ENCODE measurements at regions not wholly inside any gene's neighbourhood (a gene's known extent, or its start where the extent isn't known, plus 50 kb on each side); places are given as distances from the start of the nearest gene placed in this dataset.

DNA sequence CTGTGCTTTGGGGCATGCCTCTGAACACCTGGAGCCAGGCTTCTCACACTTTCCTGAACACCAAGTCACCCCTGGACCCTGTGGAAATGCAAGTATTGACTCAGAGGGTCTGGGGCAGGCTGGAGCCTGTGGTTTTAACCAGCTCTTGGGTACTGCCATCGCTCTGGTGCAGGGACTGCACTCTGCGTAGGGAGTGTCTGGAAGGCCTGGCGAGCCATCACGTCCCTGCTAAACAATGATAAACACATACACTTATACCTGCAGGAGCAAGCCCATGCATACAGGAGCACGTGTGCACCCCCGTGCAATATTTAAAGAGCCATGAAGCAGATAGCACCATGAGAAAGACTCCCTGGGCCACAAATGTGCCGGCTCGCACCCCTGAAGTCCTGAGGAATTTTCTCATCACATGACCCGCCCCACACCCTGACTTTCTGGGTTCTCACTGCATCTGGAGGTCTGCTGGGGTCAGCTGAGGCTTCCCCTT is 267.7 kb downstream of the GADD45G start:
- no peak overlapping the region for H3K27ac ChIP-seq (ENCODE audit: low read depth, low read length)
- WGBS, 3 donors = 90 to 93% (median 92%) methylated on average over 9 of the region's 9 CpGs

DNA sequence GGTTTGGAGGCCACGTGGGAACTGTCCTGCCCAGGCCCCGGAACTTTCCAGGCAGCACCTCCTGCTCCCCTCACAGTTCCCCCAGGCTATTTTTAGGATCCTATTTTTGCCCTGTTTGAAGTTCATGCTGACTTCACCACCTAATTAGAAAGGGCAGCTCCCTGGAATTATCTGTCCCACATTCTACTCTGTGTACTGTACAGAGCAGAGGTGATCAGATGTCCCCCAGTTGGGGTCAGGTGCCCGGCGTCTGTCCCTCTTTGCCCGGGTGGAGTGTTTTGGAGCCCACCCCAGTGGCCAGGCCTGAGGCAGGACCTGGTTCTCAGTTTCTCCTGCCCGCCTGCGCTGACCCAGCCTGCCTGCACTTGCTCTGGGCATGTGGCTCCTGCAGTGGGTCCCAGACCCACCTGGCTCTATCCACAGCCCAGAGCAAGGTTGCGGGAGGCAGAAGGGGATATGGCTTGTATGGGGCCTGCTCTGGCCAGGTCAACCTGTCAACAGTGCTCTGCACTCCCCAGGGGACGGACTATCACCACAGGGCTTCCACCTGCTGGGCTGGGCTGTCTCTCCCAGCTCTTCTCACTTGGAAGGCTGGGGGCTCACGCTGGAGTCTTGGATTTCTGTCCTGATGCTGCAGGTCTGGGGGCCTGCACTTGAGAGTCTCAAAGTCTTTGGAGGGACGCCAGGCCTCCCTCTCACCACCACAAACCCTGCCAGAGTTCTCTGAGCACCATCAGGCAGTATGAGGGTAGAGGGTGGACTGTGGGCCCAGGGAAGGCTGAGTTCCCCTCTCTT is 268.3 kb downstream of the GADD45G start:
- no peak overlapping the region for H3K27ac ChIP-seq (ENCODE audit: low read depth, low read length)
- whole genome bisulfite sequencing, 3 donors = 89 to 94% (median 89%) methylated on average over 11 of the region's 11 CpGs

DNA sequence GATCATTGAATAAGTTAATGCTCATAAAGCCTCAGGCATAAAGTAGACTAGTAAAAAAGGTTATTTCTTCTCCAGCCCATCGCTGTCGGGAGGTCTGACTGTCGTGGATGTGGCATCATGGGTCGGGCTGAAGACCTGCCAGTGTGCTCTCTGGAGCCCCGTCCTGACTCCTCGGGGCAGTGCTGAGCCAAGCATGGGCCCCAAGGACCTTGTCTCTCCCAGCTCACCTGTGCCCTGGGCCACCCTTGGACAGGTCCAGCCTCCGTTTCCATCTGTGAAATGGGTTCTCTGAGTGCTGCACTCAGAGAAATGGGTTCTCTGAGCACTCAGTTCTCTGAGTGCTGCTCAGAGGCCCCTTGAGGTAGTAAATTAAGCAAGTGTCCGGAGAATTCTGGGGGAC is 269.0 kb downstream of the GADD45G start:
- H3K27ac ChIP-seq (ENCODE audit: low read depth, low read length) = no peak overlapping the region
- 95 to 96% (median 95%) methylated on average over 8 of the region's 8 CpGs for WGBS, 3 donors

DNA sequence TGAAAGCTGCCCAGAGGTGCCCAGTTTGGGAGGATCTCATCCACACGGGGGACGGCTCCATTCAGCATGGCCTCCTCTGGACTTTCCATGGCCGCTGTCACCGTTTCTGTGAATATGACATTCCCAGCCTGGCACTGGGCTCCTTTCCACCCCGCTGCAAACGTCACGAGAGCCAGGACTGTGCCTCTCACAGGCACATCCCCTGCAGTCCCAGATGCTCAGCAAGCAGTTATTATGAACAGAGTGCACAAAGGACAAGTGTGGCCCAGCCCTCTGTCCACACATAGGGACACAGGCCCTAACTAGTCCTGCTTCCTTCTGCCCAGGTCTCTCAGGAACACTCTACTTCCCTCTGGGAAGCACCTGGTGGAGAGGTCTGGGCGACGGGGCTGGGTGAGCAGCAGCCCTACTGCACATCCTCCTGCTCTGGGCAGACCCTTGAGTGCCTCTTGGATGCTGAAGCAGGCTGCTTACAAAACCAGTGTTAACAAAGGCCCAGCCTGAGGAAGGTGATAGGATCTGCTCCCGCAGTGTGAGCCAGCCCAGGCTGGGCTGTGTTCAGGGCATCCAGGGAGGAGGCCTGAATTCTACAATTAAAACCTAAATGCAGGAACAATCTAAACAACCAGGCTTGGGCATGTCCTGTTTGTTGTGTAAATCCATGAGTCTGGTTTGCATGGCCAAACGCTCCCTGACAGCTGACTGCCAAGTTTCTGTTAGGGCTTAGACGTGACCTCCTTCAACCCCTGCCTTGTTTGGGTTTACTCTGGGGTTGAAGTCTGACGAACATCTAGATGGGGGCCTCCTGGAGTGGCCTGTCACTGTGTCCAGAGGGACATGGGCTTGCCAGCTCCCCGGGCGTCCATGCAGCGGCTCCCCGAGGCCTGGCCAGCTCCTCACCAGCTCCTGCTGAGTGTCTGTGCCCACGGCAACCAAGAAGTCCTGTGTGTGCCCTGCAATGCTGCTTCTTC is 269.8 kb downstream of the GADD45G start:
- H3K27ac ChIP-seq (ENCODE audit: low read depth, low read length) = no peak overlapping the region
- 67 to 77% (median 72%) methylated on average over 18 of the region's 18 CpGs for WGBS, 3 donors

DNA sequence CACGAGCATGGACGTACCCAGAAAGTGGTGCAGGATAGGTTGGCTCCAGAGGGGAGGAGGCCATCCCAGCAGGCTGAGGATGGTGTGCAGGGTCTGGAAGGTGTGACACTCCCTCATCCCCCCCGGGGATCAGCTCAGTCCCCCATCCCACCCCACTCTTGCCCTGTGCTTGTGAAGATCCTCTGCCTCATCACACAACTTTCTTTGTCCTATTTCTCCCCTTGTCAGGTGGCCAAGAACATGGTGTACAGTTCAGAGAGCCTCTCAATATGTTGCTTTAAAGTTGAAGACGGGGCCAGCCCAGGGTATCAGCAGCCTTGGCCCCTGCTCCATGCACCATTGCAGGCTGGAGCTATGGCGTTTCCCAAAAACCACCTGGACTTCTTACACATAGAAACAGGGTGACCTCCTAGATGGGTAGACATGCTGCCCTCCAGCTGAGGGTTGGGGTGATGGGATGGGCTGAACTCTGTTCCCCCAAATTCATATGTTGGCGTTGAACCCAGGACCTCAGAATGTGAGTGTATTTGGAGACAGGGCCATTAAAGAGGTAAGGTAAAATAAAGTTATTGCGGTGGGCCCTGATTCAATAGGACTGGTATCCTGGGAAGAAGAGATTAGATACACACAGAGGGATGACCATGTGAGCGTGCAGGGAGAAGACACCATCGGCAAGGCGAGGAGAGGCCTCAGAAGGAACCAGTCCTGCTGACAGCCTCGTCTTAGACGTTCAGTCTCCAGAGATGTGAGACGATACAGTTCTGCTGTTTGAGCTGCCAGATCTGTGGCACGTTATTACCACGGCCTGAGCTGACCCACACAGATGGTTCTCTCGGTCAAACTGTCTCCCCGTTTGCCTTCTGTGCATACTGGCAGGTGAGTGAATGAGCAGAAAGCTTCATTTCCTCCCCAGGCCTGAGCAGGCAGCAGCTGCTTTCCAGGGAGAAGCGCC is 272.5 kb downstream of the GADD45G start:
- H3K27ac ChIP-seq (ENCODE audit: low read depth, low read length) = no peak overlapping the region
- WGBS, 3 donors = 84 to 87% (median 86%) methylated on average over 18 of the region's 18 CpGs

DNA sequence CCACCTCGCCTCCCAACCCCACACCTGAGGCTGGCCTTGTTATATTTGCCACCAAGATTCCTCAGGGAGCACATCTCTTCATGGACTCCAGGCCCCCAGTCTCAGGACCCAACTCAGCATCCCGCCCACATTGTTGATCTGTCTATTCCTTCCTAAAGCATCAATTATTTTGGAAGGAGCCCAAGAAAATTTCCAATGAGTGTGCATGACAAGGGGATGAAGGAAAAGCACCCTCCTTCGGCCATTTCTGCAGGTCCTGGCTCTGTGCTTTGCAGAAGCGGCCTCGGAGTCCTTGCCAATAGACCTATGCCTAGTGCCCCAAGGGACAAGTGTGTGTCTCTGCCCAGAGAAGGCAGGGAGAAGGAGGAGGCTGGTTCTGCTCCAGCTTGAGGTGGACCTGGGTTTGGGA is 273.2 kb downstream of the GADD45G start:
- no peak overlapping the region for H3K27ac ChIP-seq (ENCODE audit: low read depth, low read length)
- 92 to 96% (median 95%) methylated on average over 5 of the region's 5 CpGs for WGBS, 3 donors

DNA sequence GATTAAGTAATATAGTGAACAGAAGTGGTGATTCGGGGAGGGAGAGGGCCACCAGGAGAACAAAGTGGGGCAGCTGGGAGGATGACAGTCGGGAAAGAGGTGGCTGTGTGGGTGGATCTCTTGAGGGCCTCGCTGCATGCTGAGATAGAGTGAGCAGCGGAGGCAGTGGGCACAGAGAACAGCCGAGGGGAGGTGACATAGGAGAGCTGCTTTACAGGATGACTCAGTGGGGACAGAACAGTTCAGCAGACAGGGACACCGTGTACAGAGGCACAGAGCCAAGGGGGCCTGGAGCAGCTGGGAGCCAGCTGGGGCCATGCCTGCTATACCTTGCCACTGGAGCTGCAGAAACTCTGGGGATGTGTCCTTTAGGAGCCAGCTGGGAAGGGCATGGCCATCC is 273.9 kb downstream of the GADD45G start:
- 67 to 77% (median 70%) methylated on average over 6 of the region's 6 CpGs for WGBS, 3 donors

DNA sequence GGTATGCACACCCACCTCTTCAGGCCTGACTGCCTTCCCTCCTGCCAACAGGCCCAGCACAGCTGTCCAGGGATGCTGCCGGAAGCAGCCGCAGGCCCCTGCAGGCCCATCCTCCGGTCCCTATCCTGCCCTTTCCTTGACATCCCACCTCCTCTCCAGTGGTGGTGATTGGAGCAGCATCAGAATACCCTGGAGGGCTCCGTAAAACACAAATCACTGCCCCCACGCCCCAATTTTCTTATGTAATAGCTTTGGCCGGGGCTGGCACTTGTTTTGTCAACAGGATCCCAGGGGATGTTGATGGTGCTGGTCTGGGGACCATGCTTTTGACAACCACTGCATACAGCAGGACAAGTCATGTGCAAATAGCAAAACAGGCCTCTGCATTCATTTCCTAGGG is 274.5 kb downstream of the GADD45G start:
- 76 to 82% (median 77%) methylated on average over 6 of the region's 6 CpGs for WGBS, 3 donors
- H3K27ac ChIP-seq (ENCODE audit: low read depth, low read length) = no peak overlapping the region

More for the DNA sequence above, 273.9 kb downstream of the GADD45G start:
- H3K27ac ChIP-seq (ENCODE audit: low read depth, low read length) = no peak overlapping the region

DNA sequence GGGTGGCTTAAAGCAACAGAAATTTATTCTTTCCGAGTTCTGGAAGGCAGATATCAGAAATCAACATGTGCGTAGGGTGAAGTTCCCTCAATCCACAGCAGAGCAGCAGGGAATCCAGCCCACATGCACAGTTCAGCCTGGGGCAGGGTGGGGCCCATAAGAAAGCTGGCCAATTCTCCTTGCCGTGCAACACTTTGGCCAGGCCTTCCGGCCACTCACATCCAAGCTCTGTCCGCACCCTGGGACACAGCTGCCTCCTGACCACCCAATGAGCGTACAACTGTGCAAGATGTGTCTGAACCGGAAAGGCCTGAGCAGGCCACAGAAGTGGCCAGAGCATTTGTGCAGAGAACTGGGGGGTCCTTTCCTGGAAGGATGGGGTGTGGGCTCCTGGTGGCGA is 274.9 kb downstream of the GADD45G start:
- no peak overlapping the region for H3K27ac ChIP-seq (ENCODE audit: low read depth, low read length)
- WGBS, 3 donors = 76 to 94% (median 77%) methylated on average over 8 of the region's 8 CpGs

DNA sequence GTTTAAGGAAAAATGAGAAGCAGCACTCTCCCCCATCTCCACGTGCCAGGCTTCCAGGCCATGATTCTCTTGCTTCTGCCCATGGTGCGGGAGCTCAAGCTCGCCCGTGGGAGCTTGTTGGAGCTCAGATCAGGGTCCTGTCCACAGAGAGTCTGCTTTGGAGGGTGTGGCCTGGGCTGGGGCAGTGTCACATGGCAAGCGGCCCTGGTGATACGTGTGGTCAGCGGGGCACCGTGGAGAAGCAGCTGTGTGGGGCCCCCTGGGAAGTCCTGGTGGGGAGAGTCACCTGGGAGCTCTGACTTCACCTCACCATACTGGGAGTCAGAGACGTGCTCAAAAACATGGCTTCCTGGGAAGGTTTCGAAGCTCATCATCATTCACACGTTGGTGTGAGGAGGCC is 275.3 kb downstream of the GADD45G start:
- WGBS, 3 donors = 92 to 93% (median 92%) methylated on average over 11 of the region's 11 CpGs
- no peak overlapping the region for H3K27ac ChIP-seq (ENCODE audit: low read depth, low read length)

DNA sequence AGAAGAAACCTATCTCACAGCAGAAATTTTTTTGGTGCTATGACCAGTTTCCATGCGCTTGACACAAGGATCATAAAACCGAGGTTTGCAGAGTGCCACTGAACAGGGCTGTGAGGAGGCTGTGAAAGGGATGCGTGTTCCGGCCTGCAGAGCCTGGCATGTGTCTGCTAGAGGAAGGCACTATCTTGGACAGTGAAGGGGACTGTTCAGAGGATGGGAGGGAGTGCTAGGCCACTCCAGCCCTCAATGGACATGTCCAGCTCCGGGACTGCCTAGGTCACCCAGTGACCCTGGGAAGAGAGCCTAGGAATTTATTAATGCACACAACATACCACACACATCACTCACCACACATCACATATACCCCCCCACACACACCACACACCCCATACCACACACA is 275.9 kb downstream of the GADD45G start:
- no peak overlapping the region for H3K27ac ChIP-seq (ENCODE audit: low read depth, low read length)
- WGBS, 3 donors = 79 to 95% (median 92%) methylated on average over 5 of the region's 5 CpGs

DNA sequence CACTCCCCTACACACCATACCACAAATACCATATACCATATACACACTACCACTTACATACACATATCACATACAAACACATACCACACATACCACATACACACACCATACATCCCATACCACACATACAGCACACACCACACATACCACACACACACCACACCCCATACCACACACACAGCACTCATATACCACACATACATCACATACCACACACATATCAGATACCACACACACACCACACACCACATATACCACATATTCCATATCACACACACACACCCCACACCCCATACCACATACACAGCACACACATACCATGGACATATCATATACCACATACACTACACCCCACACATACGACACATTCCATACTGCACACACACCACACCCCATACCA is 276.6 kb downstream of the GADD45G start:
- WGBS, 3 donors = 98 to 100% (median 100%) methylated on average over 1 of the region's 1 CpG
- no peak overlapping the region for H3K27ac ChIP-seq (ENCODE audit: low read depth, low read length)

DNA sequence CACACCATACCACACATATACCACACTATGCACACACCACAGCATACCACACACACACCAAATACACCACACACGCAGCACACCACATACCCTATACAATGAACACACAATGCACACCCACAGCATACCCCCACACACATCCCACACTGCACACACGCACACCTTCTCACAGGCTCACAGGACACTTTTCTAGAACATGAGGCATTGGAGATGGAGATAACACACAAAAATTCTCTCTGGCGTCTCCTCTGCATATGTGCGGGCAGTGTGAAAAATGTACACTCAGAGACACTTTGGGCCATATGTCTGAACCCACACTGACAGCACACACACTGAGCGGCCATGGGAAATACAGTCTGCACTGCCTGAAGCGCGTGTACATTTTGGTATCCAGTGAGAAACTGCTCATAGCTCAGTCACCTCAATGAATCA is 278.1 kb downstream of the GADD45G start:
- 86 to 97% (median 97%) methylated on average over 7 of the region's 7 CpGs for WGBS, 3 donors
- H3K27ac ChIP-seq (ENCODE audit: low read depth, low read length) = no peak overlapping the region

DNA sequence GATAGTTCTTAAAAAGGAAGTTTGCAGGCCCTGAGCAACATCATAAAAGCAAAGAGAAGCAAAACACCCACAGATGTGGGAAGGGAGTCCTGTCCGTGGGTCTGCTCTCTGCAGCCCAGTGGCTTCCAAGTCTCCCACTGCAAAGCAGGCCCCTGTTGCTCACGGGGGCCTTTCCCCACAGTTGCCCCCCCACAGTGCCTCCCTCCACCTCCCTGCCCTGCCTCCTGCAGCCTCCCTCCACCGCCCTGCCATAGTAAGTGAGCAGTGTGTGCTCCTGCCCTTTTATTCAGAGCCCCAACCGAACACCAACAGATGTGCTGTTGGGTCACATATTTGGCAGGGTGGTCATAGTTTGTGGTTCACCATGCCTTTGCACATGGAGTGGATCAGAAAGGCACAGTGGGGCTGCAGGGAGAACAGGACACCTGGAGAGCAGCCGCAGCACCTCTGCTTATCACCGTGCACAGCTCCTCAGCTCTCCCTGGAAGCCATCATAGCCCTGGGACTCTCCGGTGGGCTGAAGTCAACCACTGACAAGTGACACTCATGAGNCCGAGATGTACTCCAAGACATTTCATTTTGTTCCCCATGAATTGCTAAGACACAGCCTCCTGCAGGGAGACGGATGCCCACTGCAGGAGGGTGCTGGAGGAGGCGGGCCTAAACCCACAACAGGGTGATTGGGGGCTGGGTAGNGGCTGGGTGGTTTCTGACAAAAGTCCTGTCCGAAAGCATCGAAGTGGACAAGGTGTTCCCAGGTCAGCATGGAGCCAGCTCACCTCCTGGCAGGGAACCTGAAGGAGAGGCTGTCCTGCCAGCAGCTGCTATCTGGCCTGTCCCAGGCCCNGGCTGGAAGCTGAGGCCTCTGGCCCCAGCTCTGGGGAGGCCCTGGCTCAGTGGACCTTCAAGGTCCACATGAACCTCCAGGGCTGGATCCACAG is 278.9 kb downstream of the GADD45G start:
- WGBS, 3 donors = 91 to 94% (median 94%) methylated on average over 12 of the region's 12 CpGs
- H3K27ac ChIP-seq (ENCODE audit: low read depth, low read length) = no peak overlapping the region

DNA sequence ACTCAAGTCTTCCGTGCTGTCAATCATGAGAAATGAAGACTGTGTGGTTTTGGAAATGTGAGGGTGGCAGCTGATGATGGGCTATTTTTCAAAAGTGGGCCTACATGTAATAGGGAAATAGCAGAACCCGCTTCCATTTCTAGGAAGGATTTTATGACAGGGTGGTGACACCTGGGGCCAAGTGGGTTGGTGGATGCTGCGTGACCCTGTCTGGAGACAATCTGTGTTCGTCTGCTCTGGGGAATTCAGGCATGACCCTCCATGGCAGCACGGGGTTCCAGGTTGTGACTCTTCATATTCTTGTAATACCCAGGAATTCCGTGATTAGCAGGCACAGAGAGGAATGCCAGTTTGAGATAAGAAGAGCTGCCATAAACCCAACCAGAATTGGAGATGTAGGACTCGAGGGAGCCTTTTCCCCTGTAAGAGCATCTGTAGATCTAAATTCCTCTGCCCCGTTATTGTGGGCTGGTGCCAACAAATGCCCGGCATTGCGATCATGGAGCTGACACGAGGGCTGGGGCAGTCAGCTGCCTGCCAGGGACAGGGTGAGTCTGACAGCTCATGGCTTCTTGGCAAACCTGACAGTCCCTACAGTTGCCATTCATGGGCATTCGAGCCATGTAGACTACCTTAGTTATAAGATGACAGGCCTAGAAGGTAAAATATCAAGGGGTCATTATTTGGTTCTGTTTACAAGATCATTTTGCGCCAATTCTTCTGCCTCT is 279.7 kb downstream of the GADD45G start:
- 91 to 95% (median 92%) methylated on average over 13 of the region's 13 CpGs for WGBS, 3 donors
- H3K27ac ChIP-seq (ENCODE audit: low read depth, low read length) = no peak overlapping the region

DNA sequence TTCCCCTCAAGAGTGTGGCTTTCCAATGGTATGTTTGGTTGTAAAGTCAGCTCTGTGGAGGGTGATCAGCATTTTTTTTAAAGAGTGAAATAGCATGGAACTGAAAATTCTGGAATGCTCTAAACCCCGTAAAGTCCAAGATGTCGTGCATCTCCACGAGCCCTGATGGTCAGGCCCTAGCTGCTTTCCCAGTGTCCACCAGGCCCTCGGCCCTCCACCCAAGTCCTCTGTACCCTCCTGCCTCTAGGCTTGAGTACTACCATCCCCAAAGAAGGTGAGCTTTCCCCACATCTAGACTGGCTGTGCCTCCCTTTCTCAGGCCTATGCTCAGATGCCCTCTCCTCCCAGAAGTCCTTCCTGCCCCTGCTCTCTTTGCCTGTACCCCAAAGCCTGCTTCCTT is 280.3 kb downstream of the GADD45G start:
- 95 to 98% (median 97%) methylated on average over 4 of the region's 4 CpGs for WGBS, 3 donors
- H3K27ac ChIP-seq (ENCODE audit: low read depth, low read length) = no peak overlapping the region
